Muscle of leg (tissue), 3 donors: ENCODE measurements at regions not wholly inside any gene's neighbourhood (a gene's known extent, or its start where the extent isn't known, plus 50 kb on each side); places are given as distances from the start of the nearest gene placed in this dataset.

ENCODE experiments used
- DNase-seq: peaks from one replicate; pipeline ENCODE4 v3.0.0; 2013
- H3K27ac ChIP-seq: one replicate; pipeline ENCODE4 v1.5.1; 2013; ENCODE audit warnings: mild to moderate bottlenecking, low read length, control low read depth
- H3K27me3 ChIP-seq: one replicate; pipeline ENCODE4 v1.6.1; 2013; ENCODE audit warnings: low read length; ENCODE audit not compliant: control insufficient read depth, insufficient read depth
- H3K36me3 ChIP-seq: one replicate; pipeline ENCODE4 v1.6.1; 2013; ENCODE audit warnings: low read length; ENCODE audit not compliant: control insufficient read depth, insufficient read depth
- H3K4me1 ChIP-seq: one replicate; pipeline ENCODE4 v1.6.1; 2013; ENCODE audit warnings: low read length; ENCODE audit not compliant: control insufficient read depth, insufficient read depth
- H3K4me3 ChIP-seq: one replicate; pipeline ENCODE4 v1.5.1; 2013; ENCODE audit warnings: low read length, control low read depth
- H3K9me3 ChIP-seq: replicated peaks from 2 replicates; pipeline ENCODE4 v1.6.1; 2013; ENCODE audit warnings: low read depth, low read length; ENCODE audit not compliant: control insufficient read depth
- WGBS: methylation state at CpG from one replicate; pipeline ENCODE4 v1.1.5; 2013; ENCODE audit warnings: missing lambda C conversion rate; ENCODE audit not compliant: insufficient coverage; 5-methylcytosine and 5-hydroxymethylcytosine counted together

GRCh38 chr6:147751232-147751631, 242.7 kb downstream of the SAMD5 start:
- Histone ChIP-seq H3K36me3 (no peaks in the 10 kb centered on the region), H3K27me3 (no peaks in the 10 kb centered on the region)
- 70% methylated on average over 2 of the region's 6 CpGs for WGBS

DNA sequence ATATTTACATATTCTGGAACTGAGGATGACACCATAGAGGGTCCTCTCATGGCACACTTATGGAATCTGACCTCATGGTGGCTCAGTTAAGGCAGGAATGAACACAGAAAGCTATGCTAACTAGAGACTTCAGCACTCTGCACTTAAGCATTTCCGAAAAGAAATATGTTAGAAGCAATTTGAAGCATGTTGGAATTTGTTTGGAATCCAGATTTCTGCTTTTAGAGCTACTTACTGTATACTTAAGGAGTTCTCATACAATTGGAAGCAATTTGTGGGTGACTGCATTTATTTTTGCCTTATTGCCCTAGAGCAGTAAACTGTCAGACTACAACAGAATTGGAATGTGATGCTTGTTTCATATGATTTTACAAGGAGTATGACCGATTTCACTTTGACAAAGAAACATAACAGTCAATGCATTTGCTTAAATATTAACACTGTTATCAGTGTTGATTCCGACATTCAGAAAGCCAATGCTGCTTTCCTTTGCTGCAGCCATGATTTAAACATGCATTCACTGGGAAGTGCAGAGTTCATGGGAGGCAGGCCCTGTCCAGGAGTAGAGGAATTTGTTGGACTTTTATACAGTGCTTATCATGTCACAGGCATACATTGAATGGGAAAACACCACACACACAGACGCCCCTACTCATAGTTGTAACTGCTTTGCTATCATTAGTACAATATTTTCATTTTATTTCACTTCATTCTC, 244.4 kb downstream of the SAMD5 start:
- DNase-seq: no peak
- Histone ChIP-seq H3K27ac (no peak overlapping the region), H3K36me3 (no peaks in the 10 kb centered on the region), H3K9me3 (no peaks in the 10 kb centered on the region), H3K4me3 (no peak overlapping the region), H3K27me3 (no peaks in the 10 kb centered on the region), H3K4me1 (no peaks in the 10 kb centered on the region)
- WGBS: no CpG with 5 or more reads among the region's 4 CpGs

More at GRCh38 chr6:147751232-147751631, 242.7 kb downstream of the SAMD5 start:
- no peak overlapping the region for H3K27ac ChIP-seq
- H3K4me3 ChIP-seq: no peak overlapping the region
- no peaks in the 10 kb centered on the region for H3K4me1 ChIP-seq
- H3K9me3 ChIP-seq: no peaks in the 10 kb centered on the region
- DNase-seq: no peak

- no peak overlapping the region for H3K27ac ChIP-seq
- H3K9me3 ChIP-seq: no peaks in the 10 kb centered on the region
- no peak for DNase-seq
- H3K36me3 ChIP-seq: no peaks in the 10 kb centered on the region
- H3K4me1 ChIP-seq: no peaks in the 10 kb centered on the region
- H3K27me3 ChIP-seq: no peaks in the 10 kb centered on the region
- H3K4me3 ChIP-seq: no peak overlapping the region
- WGBS: no CpG with 5 or more reads among the region's 3 CpGs
Measured at GRCh38 chr6:147755999-147756398, 247.5 kb downstream of the SAMD5 start.

DNA sequence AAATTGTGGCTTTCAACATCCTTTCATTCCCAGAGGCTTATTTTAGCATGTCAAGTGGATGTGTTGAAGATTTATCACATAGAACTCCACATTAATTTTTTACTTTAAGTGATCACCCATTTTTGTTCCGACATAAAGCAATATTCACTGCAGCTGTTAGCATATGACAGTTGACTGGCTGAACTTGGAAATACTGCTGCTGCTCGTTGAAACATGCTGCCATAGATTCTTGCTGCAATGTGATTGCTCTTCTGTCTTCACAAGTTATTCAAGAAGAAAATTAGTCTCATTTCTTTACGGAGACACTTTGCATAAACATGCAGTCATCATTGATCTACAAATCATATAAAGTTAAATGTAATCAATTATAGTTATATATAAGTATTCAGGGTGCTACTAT, 248.4 kb downstream of the SAMD5 start:
- 60% methylated on average over 1 of the region's 3 CpGs for WGBS
- H3K27ac ChIP-seq: no peak overlapping the region
- H3K4me1 ChIP-seq: no peaks in the 10 kb centered on the region
- no peaks in the 10 kb centered on the region for H3K27me3 ChIP-seq
- DNase-seq: no peak
- no peak overlapping the region for H3K4me3 ChIP-seq
- H3K9me3 ChIP-seq: no peaks in the 10 kb centered on the region
- no peaks in the 10 kb centered on the region for H3K36me3 ChIP-seq

GRCh38 chr6:147757291-147757690, 248.8 kb downstream of the SAMD5 start:
- no peaks in the 10 kb centered on the region for H3K27me3 ChIP-seq
- no peak for DNase-seq
- no peak overlapping the region for H3K27ac ChIP-seq
- no peaks in the 10 kb centered on the region for H3K9me3 ChIP-seq
- H3K4me1 ChIP-seq: no peaks in the 10 kb centered on the region
- no peaks in the 10 kb centered on the region for H3K36me3 ChIP-seq
- H3K4me3 ChIP-seq: no peak overlapping the region

GRCh38 chr6:147758303-147758702, 249.8 kb downstream of the SAMD5 start:
- Histone ChIP-seq H3K27me3 (no peaks in the 10 kb centered on the region), H3K4me1 (no peaks in the 10 kb centered on the region), H3K4me3 (no peak overlapping the region), H3K36me3 (no peaks in the 10 kb centered on the region), H3K27ac (no peak overlapping the region), H3K9me3 (no peaks in the 10 kb centered on the region)
- DNase-seq: no peak
- WGBS: 80% methylated on average over 1 of the region's 2 CpGs

GRCh38 chr6:147759093-147759492, 250.6 kb downstream of the SAMD5 start:
- Histone ChIP-seq H3K4me1 (no peaks in the 10 kb centered on the region), H3K27ac (no peak overlapping the region), H3K9me3 (no peaks in the 10 kb centered on the region), H3K36me3 (no peaks in the 10 kb centered on the region), H3K27me3 (no peaks in the 10 kb centered on the region), H3K4me3 (no peak overlapping the region)
- 59% methylated on average over 3 of the region's 3 CpGs for WGBS
- DNase-seq: peak; percentile 60

DNA sequence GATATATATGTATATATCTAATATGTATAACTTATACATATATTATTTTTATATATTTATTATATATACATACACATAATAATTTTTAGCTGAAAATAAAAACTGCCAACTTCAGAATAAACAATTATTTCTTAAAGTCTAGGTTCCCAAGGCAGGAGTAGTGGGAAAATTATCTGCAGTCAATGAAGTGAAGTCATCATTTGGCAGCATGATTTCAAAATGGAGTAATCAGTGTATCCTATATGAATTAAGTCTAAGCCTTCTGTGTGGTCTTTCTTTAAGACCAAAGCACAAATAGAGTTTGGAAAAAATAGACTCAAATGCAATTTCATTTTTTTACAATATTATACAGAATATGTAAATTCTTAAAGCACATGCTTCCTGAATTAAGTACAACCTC, 251.0 kb downstream of the SAMD5 start:
- Histone ChIP-seq H3K4me1 (no peaks in the 10 kb centered on the region), H3K27ac (no peak overlapping the region), H3K36me3 (no peaks in the 10 kb centered on the region), H3K9me3 (no peaks in the 10 kb centered on the region), H3K4me3 (no peak overlapping the region), H3K27me3 (no peaks in the 10 kb centered on the region)
- DNase-seq: peak; percentile 64

DNA sequence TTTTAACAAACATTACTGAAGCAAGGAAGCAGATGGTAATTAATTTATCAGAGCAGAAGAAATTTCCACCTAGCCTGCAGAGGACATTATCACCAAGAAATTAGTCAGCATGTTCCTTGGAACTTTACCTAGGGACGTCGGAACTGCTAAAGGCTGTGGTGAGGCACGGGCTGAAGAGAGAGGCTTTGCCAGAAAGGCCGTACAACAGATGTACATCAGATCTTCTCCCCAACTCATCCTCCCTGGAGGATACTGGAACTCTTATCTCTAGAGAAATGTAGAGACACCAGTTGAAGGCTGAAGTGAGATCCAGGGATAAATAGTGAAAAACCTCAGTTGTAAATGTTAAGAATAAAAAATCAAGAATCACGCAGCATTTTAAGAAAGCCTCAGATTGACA, 257.1 kb downstream of the SAMD5 start:
- H3K36me3 ChIP-seq: no peaks in the 10 kb centered on the region
- no CpG with 5 or more reads among the region's 5 CpGs for WGBS

DNA sequence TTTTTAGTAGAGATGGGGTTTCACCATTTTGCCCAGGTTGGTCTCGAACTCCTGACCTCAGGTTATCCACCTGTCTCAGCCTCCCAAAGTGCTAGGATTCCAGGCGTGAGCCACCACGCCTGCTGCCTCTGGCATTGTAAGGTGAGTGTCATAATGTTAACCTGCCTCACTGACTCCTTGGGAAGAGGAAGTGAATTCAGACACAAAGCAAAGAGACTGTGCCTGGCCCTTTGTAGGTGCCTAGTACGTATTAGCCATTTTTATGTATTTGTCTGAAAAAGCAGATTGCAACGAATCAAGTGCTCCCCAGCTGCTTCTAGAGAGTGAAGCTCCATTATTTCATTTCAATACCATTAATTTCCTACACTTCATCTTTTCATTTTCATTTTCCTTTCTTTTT, 260.5 kb downstream of the SAMD5 start:
- 92% methylated on average over 2 of the region's 5 CpGs for WGBS
- no peaks in the 10 kb centered on the region for H3K36me3 ChIP-seq
- H3K9me3 ChIP-seq: no peaks in the 10 kb centered on the region
- H3K27me3 ChIP-seq: no peaks in the 10 kb centered on the region
- H3K4me1 ChIP-seq: no peaks in the 10 kb centered on the region
- H3K4me3 ChIP-seq: no peak overlapping the region
- H3K27ac ChIP-seq: no peak overlapping the region
- DNase-seq: no peak

More for the DNA sequence above, 257.1 kb downstream of the SAMD5 start:
- Histone ChIP-seq H3K27ac (no peak overlapping the region), H3K4me3 (no peak overlapping the region), H3K4me1 (no peaks in the 10 kb centered on the region), H3K9me3 (no peaks in the 10 kb centered on the region), H3K27me3 (no peaks in the 10 kb centered on the region)
- peak; percentile 15 for DNase-seq

DNA sequence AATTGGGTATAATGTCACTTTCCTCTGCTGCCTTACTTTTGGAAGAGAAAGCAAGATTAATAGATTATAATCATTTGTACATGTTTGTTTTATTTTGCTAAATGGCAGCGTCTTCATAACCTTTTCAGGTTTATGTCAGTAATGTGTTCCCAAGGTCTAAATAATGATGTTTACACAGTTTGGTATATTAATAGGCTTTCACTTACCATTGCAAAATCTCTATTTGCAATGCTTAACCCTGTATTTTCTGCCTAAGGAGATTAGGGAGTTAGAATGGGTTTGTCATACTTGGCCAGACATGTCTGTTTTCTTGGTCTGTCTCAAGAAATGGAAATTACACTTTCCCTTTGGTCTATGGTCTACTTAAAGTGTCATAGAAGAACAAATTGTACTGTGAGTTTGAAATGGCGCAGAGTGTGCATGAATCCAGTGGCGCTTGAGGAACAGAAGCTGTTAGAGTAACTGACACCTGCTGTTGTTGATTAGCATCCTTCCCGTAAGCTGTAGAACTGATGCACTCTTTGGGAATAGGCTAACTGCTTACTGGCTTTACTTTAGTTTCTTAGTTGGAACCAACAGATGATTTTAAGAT, 261.1 kb downstream of the SAMD5 start:
- no peak overlapping the region for H3K27ac ChIP-seq
- DNase-seq: no peak
- no peaks in the 10 kb centered on the region for H3K36me3 ChIP-seq
- no peaks in the 10 kb centered on the region for H3K27me3 ChIP-seq
- H3K4me1 ChIP-seq: no peaks in the 10 kb centered on the region
- H3K9me3 ChIP-seq: no peaks in the 10 kb centered on the region
- no peak overlapping the region for H3K4me3 ChIP-seq
- WGBS: 44% methylated on average over 2 of the region's 4 CpGs
